ENCODE measurements at regions not wholly inside any gene's neighbourhood (a gene's known extent, or its start where the extent isn't known, plus 50 kb on each side); places are given as distances from the start of the nearest gene placed in this dataset.

- WGBS (ENCODE audit: missing lambda C conversion rate) = 34% methylated on average over 3 of the region's 3 CpGs
- ATAC-seq = no peak
- Histone ChIP-seq H3K4me1 (no peaks in the 10 kb centered on the region), H3K4me3 (no peak overlapping the region), H3K9me3 (no peaks in the 10 kb centered on the region), H3K27ac (no peak overlapping the region), H3K4me2 (no peak overlapping the region)
- no peak for DNase-seq (ENCODE audit: low read depth in 1 of 2, low spot score in 1 of 2)
- POLR2A ChIA-PET = no interaction called here
- TF ChIP-seq USF2 (IDR thresholded peaks at IDR 0.05) = no peak
- no peak for TF ChIP-seq HEYL (CRISPR knock-in tag; IDR thresholded peaks at IDR 0.05)
- TF ChIP-seq RARB (CRISPR knock-in tag; IDR thresholded peaks at IDR 0.05) = no peak
- no peak for TF ChIP-seq CBX2 (IDR thresholded peaks at IDR 0.05; ENCODE audit: borderline replicate concordance, low read depth)
- no peak for TF ChIP-seq JUN (IDR thresholded peaks at IDR 0.05)
- no peak for TF ChIP-seq HOXB13 (CRISPR knock-in tag; IDR thresholded peaks at IDR 0.05; ENCODE audit: low read depth)
- no peak for TF ChIP-seq RAD21 (conservative IDR thresholded peaks at IDR 0.05 in 1 of 2, IDR thresholded peaks at IDR 0.05 in 1 of 2)
- no peak for TF ChIP-seq MAFK (IDR thresholded peaks at IDR 0.05; ENCODE audit: partially characterized antibody)
- CTCF ChIA-PET = no interaction called here
- no peak for FAIRE-seq
Measured at GRCh38 chrX:128846385-128846784, 676.9 kb downstream of the SMARCA1 start.

GRCh38 chrX:128818690-128819089 lies 704.6 kb downstream of the SMARCA1 start:
- DNase-seq (ENCODE audit: low read depth in 1 of 2, low spot score in 1 of 2) (no peak), ATAC-seq (no peak), FAIRE-seq (peak; percentile 51)
- WGBS (ENCODE audit: missing lambda C conversion rate) = 48% methylated on average over 5 of the region's 5 CpGs
- Histone ChIP-seq H3K9me3 (no peaks in the 10 kb centered on the region), H3K27ac (no peak overlapping the region), H3K4me1 (no peaks in the 10 kb centered on the region), H3K4me2 (no peak overlapping the region), H3K4me3 (no peak overlapping the region)
- ChIA-PET POLR2A (no interaction called here), CTCF (no interaction called here)
- no peak for TF ChIP-seq POLR2AphosphoS2 (conservative IDR thresholded peaks at IDR 0.05; ENCODE audit: low read length)
- no peak for TF ChIP-seq RAD21 (conservative IDR thresholded peaks at IDR 0.05 in 1 of 2, IDR thresholded peaks at IDR 0.05 in 1 of 2)
- TF ChIP-seq HDAC2 (IDR thresholded peaks at IDR 0.05) = no peak
- TF ChIP-seq SREBF2 (IDR thresholded peaks at IDR 0.05) = no peak
- no peak for TF ChIP-seq E2F6 (IDR thresholded peaks at IDR 0.05; ENCODE audit: borderline replicate concordance, low read depth)
- no peak for TF ChIP-seq FOXS1 (CRISPR knock-in tag; IDR thresholded peaks at IDR 0.05)

- CTCF ChIA-PET = interaction anchor here (1.1 to 1.3 kb wide), 3 partner anchors 8 to 35 kb away, joined by 3 to 4 read pairs (median 3); no protein-coding TSS in a partner anchor
- no peak; a peak in 1 of 6 replicates for ATAC-seq
Measured at GRCh38 chrX:128816919-128817318, 706.4 kb downstream of the SMARCA1 start.

More at GRCh38 chrX:128816919-128817318, 706.4 kb downstream of the SMARCA1 start:
- FAIRE-seq = no peak
- no peaks in the 10 kb centered on the region for H3K4me1 ChIP-seq
- POLR2A ChIA-PET = no interaction called here
- WGBS (ENCODE audit: missing lambda C conversion rate) = 22% methylated on average over 3 of the region's 3 CpGs
- no peak overlapping the region for H3K27ac ChIP-seq
- 0 out of 5 replicates have a peak, but pooled peaks of 1 of the 2 experiments have one; percentile 13 for TF ChIP-seq RAD21 (conservative IDR thresholded peaks at IDR 0.05 in 1 of 2, IDR thresholded peaks at IDR 0.05 in 1 of 2)
- TF ChIP-seq USF2 (IDR thresholded peaks at IDR 0.05) = no peak
- peak; percentile 26; the same call in 2 of the 3 replicates for TF ChIP-seq CTCF (IDR thresholded peaks at IDR 0.05)
- TF ChIP-seq KDM5A (IDR thresholded peaks at IDR 0.05) = no peak
- H3K4me2 ChIP-seq = no peak overlapping the region
- H3K9me3 ChIP-seq = no peaks in the 10 kb centered on the region
- DNase-seq (ENCODE audit: low read depth in 1 of 2, low spot score in 1 of 2) = no peak
- H3K4me3 ChIP-seq = no peak overlapping the region

Measured in A549 (cell line).